GM19324 (cell line): ENCODE measurements at regions not wholly inside any gene's neighbourhood (a gene's known extent, or its start where the extent isn't known, plus 50 kb on each side); places are given as distances from the start of the nearest gene placed in this dataset.

Experiments
- ATAC-seq: cut with Tn5 transposase; IDR thresholded peaks from one replicate; pipeline ENCODE4 v1.9.1; 2021; ENCODE audit warnings: mild to moderate bottlenecking, moderate library complexity; ENCODE audit not compliant: unreplicated experiment, low FRiP score

- no peak for ATAC-seq
These were observed 88.3 kb upstream of the SNTG2 start for GRCh38 chr2:862355-862687.

- no peak for ATAC-seq
These were observed 88.8 kb upstream of the SNTG2 start for GRCh38 chr2:861655-862354.

- no peak for ATAC-seq
These were observed 90.3 kb upstream of the SNTG2 start for GRCh38 chr2:860259-860855.

GRCh38 chr2:858646-859045 lies 92.0 kb upstream of the SNTG2 start:
- no peak for ATAC-seq

- no peak for ATAC-seq
These were observed 92.7 kb upstream of the SNTG2 start for GRCh38 chr2:857937-858336.

GRCh38 chr2:857081-857480 lies 93.6 kb upstream of the SNTG2 start:
- ATAC-seq = no peak

GRCh38 chr2:856456-856855 lies 94.2 kb upstream of the SNTG2 start:
- no peak for ATAC-seq

- ATAC-seq = no peak
These were observed 94.6 kb upstream of the SNTG2 start for GRCh38 chr2:856041-856440.

- ATAC-seq = no peak
These were observed 95.5 kb upstream of the SNTG2 start for GRCh38 chr2:855177-855576.

- no peak for ATAC-seq
These were observed 96.2 kb upstream of the SNTG2 start for GRCh38 chr2:854460-854859.

- no peak for ATAC-seq
These were observed 97.3 kb upstream of the SNTG2 start for GRCh38 chr2:853203-853870.

GRCh38 chr2:852168-852567 lies 98.5 kb upstream of the SNTG2 start:
- ATAC-seq = no peak

- no peak for ATAC-seq
These were observed 99.0 kb upstream of the SNTG2 start for GRCh38 chr2:851680-852079.

GRCh38 chr2:851078-851477 lies 99.6 kb upstream of the SNTG2 start:
- ATAC-seq = no peak

GRCh38 chr2:850429-850828 lies 100.2 kb upstream of the SNTG2 start:
- ATAC-seq = no peak

- ATAC-seq = no peak
These were observed 102.5 kb upstream of the SNTG2 start for GRCh38 chr2:848099-848498.

GRCh38 chr2:847669-848068 lies 103.0 kb upstream of the SNTG2 start:
- ATAC-seq = no peak

- no peak for ATAC-seq
These were observed 105.9 kb upstream of the SNTG2 start for GRCh38 chr2:844715-845114.

- no peak for ATAC-seq
These were observed 108.4 kb upstream of the SNTG2 start for GRCh38 chr2:842151-842803.

- no peak for ATAC-seq
These were observed 109.6 kb upstream of the SNTG2 start for GRCh38 chr2:841036-841435.

GRCh38 chr2:834233-834632 lies 116.4 kb upstream of the SNTG2 start:
- ATAC-seq = no peak

GRCh38 chr2:833180-833579 lies 117.5 kb upstream of the SNTG2 start:
- ATAC-seq = no peak
